ENCODE measurements at regions not wholly inside any gene's neighbourhood (a gene's known extent, or its start where the extent isn't known, plus 50 kb on each side); places are given as distances from the start of the nearest gene placed in this dataset.

DNA sequence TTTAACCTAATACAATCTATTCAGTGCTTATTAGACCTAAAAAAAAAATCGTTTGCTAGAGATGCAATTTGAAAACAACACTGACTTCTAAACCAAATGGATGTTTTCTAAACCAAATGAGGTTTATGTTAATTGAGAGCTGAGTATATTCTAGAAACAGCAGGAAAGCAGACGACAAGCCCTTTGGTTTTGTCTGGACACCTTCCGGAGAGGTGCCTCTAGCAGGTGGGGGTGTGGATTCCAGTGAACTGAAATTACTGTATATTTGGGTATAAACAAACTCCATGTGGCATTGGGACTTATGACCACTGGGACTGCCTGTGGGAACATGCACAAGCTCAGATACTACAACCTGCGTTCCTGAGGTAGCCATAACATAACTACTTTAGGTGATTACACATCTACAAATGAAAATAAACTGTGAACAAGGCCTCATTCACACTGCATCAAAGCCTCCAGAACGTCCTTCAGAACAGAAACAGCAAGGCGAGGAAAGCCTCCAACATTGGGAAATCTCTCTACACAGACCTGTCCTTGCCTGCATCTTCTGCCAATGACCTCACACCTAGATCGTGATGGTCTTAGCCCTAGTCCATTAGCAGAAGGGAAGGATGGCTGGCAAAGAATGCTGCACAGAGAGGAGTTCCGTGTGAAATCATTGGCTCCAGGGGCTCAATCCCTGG is 206.8 kb upstream of the FOXQ1 start:
- in situ Hi-C loops (cut with MboI; ENCODE audit: low pct_unique_long_range_greater_than_20kb, low sequenced_read_pairs) = no loop called here
- DNase-seq = no peak

DNA sequence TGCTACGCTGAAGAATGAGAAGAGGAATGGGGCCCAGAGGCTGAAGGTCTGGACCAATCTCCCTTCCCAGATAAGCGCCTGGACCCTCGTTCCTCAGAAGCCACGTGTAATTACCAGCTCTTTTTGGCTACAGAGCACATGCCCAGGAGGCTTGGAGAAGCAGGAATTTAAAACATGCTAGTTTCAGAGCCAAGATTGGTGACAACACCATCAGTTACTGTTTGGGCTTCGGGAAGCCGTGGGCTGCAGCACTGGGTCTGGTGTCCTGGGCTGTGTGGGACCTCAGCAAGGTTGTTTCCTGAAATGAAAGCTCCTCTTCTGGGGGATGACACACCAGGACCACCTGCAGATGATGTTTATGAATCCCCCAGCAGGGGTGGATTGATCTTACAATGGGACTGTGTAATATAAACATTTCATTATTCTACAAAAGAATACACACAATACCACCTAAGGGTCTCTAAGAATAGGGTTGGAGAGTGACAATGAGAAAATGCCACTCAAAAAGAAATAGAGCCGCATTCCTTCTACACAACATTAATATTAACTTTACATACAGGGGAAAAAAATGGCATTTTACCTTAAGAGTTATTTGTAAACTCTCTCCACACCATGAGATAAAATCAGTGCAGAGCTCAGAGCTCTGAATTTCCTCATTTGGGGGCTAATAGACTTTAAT is 207.8 kb upstream of the FOXQ1 start:
- DNase-seq = no peak

DNA sequence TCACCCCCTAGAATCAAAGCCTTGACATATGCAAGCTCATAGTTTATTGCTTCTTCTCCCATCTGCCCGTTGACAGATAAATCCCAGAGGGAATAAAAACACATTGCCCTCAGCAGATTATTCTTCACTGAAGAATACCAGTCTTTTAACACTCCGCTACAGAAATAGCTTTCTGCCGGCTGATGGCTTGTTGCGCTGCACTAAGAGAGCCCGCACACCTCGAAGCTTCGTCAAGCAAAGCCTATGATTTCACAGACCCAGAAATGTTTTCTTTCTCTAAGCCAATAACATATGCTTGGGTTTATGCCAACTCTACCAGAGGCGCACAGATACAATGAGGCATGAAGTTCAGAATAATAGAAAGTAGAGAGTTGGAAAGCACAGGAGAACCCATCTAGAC is 208.9 kb upstream of the FOXQ1 start:
- no peak for DNase-seq
- in situ Hi-C loops (cut with MboI; ENCODE audit: low pct_unique_long_range_greater_than_20kb, low sequenced_read_pairs) = no loop called here

More for the DNA sequence above, 207.8 kb upstream of the FOXQ1 start:
- in situ Hi-C loops (cut with MboI; ENCODE audit: low pct_unique_long_range_greater_than_20kb, low sequenced_read_pairs) = no loop called here

DNA sequence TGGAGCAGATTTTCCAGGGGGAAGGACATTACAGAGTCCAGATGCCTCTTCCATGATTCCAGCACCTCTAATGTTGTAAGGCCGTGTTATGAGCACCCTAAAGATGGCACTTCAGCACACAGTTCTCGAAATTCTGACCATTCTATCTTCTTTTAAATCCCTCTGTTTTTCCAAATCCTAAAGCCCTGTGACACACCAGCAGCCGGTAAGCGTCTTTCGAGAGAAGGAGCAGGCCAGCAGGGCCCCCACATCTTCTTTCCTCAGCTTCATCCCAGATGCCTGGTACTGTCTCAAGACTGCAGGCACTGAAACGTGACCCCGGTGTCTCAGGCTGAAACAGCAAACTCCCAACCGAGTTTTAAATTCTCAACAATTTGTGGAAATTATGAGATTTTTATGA is 211.6 kb upstream of the FOXQ1 start:
- DNase-seq = no peak
- in situ Hi-C loops (cut with MboI; ENCODE audit: low pct_unique_long_range_greater_than_20kb, low sequenced_read_pairs) = no loop called here

DNA sequence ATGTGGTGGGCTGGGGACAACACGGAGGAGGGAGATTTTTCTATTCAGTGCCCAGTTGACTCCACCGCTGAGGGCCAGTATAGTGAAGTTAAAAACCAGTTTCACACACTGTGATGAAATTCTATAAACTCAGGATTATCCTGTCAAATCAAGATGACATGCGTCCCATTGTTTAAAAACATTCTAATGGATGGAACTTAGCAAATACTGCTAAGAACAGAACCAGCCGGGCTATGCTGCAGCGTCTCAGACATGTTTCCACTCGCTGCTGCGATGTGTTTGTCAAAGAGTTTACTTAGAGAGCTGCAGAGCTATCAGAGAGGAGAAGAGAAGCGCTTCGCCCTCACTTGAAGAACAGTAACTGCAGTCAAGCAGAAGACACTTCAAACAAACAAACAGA is 212.6 kb upstream of the FOXQ1 start:
- DNase-seq = no peak
- in situ Hi-C loops (cut with MboI; ENCODE audit: low pct_unique_long_range_greater_than_20kb, low sequenced_read_pairs) = no loop called here

DNA sequence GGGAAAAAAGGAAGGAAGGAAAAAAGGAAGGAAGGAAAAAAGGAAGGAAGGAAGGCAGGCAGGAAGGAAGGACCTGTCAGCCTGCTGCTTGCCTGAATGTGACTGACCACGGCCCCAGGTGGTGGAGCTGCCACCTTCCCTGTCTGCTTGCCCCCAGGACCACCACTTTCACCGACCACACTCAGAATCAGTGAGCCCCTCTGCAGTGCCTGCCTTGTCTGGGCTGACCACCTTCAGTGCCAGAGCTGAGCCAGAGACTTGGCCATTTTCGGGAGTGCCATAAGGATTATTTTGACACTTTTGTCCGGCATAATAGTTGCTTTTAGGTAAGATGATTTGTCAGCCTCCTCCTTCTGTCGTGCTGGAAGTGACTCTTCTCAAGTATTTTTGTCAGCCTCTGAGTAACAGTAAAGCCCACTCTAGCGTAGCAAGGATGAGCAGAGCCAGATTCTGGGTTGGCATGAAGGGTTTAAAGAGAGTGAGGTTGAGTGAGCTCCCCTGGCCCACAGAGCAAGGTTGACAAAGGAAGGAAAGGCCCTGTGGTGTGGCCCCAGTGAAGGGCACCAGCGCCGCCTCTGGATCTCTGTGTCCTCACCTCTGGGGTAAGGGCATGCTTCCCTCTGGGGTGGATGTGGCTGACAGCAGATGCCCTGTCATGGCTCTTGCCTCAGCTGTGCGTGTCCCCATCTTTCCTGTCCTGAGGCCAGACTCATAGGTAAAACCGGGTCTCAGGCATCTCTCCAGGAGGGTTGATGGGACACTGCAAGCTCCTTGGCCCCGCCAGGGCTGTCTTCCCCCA is 214.7 kb upstream of the FOXQ1 start:
- no peak for DNase-seq
- in situ Hi-C loops (cut with MboI; ENCODE audit: low pct_unique_long_range_greater_than_20kb, low sequenced_read_pairs) = no loop called here

DNA sequence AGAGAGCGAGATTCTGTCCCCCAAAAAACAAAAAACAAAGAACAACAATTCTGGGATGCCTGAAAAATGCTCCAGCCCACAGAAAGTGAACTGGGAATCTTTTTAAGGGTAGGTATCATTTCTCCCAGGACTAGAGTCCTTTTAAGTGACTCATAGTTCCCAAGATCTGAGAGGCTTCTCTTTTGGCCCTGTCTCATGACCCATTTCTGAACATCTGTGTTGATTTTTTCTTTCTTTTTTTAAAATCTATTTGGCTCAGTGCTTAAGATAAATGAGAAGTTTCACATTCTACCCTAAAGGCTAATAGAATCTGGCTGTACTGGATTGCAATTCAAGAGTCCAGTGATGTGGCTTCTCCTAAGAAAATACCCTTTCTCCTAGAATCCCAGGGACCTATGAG is 217.6 kb upstream of the FOXQ1 start:
- no peak for DNase-seq
- in situ Hi-C loops (cut with MboI; ENCODE audit: low pct_unique_long_range_greater_than_20kb, low sequenced_read_pairs) = no loop called here

DNA sequence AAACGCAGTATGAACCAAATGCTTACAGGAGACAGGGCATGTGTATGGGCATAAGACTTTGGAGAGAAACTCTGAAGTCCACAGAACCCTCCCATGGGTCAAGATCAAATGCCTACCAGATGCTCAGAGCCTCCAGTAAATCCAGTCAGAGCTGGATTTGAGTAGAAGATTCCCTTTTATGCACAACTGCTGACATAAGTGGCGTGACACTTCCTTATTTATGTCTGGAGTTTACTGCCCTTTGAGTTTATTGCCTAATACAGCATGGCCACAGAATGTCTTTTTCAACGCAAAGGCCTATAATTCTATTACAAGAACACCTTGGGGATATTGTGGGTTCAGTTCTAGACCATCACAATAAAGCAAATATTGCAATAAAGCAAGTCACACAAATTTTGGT is 220.0 kb upstream of the FOXQ1 start:
- no peak for DNase-seq
- in situ Hi-C loops (cut with MboI; ENCODE audit: low pct_unique_long_range_greater_than_20kb, low sequenced_read_pairs) = no loop called here

DNA sequence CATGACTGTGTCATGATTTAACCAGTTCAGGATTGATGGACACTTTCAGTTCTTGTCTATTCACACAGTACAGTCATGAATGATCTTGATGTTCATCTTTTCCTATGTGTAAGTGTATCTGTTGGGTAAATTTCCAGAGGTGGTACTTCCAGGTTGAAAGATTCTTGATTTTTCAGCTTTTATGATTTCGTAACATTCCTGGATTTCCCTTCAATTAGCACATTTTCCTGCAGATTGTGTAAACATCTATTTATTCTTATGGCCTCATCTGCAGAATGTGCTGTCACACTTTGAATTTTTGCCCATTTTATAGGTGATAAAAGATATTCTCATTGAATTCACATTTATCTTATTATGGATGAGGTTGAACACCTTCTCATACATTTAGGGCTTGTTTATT is 222.0 kb upstream of the FOXQ1 start:
- DNase-seq = no peak
- in situ Hi-C loops (cut with MboI; ENCODE audit: low pct_unique_long_range_greater_than_20kb, low sequenced_read_pairs) = no loop called here

DNA sequence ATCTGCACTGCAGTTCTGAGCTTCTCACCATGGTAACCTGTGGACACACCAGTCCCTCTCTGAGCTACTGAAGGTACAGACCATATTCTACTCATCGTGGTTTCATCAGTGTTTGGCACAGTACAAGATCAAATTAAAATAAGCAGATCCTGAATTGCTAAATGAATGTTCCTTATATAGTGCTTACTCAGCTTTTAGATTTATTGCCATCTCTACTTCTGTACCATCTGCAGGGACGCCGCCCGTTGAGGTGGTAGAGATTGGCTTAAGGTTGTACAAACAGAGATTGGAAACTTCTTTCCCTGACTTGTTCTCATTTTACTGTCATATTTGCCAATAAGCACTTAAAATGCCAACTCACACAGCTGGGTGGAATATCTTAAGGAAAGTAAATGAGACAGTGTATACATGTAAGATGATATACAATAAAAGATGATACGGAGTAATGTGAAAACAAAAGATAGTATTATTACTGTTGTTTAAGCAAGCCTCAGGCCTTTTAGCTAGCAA is 223.4 kb upstream of the FOXQ1 start:
- in situ Hi-C loops (cut with MboI; ENCODE audit: low pct_unique_long_range_greater_than_20kb, low sequenced_read_pairs) = no loop called here

DNA sequence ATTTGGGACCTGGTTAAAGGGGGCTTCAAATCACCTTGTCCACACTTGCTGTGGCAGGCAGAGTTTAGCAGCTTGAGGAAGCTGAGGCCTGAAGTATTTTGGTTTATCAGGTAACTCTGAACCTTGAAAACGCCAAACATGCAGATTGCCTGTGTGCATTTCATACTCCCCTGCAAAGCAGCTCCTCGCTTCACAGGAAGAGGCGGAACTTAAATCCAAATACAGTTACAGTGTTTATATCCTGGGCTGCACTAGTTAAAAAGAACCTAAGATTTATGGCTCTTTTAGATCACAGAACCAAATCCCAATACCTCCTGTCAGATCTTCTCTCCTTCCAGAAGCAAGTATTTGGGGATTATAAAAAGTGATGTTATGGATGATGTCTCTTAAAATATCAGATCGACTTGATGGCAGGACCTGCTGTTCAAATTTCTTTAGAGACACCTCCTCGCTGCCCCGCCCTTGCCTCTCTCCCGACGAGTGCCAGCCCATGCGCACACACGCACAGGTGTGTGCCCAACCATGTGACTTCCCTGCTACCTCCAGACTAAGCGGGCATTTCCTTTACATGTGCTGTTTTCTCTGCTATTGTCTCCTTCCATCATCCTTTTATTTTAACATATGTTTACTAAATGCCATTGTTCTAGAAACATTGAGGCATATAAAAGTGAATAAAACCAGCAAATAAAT is 224.6 kb upstream of the FOXQ1 start:
- no peak for DNase-seq
- in situ Hi-C loops (cut with MboI; ENCODE audit: low pct_unique_long_range_greater_than_20kb, low sequenced_read_pairs) = no loop called here

More for the DNA sequence above, 223.4 kb upstream of the FOXQ1 start:
- DNase-seq = no peak

DNA sequence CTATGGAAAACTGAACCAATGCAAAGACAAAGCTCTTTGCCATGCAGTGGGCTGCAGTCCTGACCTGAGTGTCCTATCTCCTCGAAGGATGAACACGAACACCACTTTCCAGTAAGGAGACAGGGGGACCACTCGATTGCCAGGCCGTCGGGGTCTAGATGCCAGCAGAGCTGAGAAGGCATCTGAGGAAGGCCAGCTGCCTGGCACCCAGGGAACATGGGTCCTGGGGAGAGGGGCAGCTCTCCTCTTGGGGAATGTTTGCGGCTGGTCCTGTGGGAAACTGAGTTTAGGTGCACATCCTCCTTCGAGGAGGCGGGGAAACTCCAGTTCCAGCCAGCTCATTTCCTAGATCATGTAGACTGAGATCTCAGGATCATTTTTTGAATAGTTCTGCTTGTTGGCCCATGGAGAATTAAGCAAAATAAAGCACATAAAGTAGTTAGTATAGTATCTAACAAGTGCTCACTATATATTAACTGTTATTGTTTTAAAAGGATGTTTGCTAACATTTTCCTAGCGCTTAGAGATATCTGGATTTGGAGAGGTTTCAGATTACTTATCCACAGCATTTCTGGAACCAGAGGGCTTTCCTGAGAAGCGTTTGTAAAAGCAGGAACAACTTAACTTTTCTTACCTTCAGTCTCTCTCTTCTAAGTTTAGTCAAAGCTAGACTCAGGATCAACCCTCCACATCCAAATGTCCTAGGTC is 225.3 kb upstream of the FOXQ1 start:
- in situ Hi-C loops (cut with MboI; ENCODE audit: low pct_unique_long_range_greater_than_20kb, low sequenced_read_pairs) = no loop called here
- DNase-seq = no peak

DNA sequence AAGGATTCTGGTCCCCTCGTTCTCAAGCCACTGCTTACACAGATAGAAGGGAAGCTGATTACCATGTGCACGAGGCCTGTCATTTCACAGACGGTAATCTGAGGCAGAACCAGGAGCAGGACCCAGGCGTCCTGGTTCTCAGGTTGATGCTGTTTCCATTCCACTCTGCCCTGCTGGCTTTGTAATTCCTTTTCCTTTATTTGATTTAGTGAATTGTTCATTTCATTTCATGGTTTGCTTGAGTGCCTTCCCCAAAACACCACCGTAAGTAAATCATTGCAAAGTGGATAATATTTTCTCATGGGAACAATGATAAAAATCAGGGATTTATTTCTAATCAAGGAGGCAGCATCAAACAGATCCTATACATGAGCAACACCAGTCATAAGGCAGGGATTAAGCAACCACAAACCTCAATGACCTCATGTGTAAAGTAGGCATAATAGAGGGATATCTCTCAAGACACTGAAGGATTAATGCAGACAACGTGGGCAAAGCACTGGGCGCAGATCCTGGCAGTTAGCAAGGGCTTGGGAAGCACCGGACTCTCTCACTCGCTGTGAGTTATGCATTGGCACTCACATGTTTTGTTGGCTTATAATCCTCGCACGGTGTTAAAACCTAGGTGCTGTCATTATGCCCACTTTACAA is 229.5 kb upstream of the FOXQ1 start:
- no peak for DNase-seq
- in situ Hi-C loops (cut with MboI; ENCODE audit: low pct_unique_long_range_greater_than_20kb, low sequenced_read_pairs) = no loop called here

DNA sequence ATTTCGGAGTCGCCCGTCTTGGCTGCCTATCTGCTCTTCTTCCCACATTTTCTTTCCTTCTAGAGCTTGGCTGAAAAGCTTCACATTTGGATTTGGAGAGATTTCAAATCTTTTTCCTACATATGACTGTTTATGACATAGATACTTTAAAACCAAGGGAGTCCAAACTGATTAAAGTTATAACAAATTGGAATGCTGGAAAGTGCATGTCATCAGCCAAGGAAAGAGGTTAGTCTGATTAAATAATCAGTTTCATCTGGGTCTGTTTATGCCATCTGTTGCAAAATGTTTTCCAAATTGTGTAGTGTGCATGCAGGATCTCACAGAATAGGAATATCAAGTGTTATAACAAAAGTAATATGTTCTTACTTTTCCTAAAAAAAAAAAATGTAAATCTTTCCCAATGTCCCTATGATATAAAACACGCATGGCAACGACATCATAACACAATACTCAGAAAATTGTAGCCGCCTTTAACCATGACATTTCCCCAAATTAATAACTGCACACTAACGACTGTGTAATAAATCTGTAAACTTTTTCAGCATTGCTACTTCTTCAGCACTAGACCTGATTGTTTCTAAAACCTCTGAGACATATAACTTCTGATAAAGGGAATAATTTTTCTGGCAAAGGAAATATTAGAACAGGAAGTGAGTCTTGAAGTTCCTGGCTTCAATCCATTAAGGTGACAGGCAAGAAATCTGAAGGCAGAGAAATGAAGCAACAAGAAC is 230.2 kb upstream of the FOXQ1 start:
- DNase-seq = no peak
- in situ Hi-C loops (cut with MboI; ENCODE audit: low pct_unique_long_range_greater_than_20kb, low sequenced_read_pairs) = no loop called here

DNA sequence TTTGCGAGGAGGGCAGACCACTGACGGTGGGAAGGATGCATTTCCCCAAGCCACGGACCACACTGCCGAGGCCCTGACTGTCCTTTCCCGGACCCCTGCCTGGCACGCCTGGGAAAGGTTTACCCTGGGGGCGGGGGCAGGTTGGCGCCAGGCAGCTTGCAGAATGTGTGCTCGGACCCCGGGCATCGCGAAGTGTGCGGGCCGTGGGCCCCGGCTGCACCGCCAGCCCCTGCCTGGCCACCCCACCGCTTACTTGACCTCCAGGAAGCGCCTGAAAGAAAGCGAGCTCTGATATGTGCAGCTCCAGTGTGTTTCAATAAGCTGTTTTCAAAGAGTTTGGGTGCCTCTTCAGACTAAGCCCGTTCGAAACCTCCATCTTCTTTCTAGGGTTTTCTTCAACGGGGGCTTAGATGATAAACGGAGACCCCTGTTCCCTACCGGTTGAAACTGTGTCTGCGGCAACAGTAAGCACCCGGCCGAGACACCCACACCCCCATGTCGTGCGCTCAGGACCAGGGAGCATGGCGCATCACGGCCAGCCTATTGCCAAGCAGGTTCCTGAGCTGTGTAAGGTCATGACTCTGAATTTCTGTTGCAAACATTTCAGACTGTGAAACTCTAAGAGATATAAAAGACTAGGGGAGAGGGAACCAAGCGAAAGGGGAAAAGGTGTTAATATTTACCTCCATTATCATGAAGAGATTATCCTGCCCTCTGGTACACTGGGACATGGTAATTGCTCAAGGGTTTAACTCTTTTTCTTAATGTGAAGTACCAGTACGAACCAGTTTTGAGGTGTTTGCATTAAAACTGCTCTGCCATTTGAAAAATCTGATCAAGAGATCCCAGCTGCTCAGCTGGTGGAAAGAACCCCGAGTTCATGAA is 231.2 kb upstream of the FOXQ1 start:
- in situ Hi-C loops (cut with MboI; ENCODE audit: low pct_unique_long_range_greater_than_20kb, low sequenced_read_pairs) = no loop called here

DNA sequence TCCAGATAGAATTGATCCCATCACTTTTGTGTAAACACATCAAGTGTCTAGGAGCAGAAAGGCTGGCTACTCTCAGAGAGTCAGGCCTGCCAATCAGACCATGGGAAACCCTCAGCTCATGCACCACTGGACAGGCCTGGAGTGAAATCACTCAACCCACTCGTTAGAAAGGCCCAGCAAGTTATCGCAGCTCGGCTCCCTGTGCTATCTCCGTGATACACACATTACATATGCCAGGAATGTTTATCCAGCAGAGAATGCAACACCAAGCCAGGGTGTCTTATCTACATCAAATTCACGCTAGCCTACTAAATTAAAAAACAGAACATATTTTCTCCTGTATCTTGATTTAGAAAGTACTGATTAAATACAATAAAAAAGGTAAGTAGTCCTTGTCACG is 232.4 kb upstream of the FOXQ1 start:
- no peak for DNase-seq
- in situ Hi-C loops (cut with MboI; ENCODE audit: low pct_unique_long_range_greater_than_20kb, low sequenced_read_pairs) = no loop called here

More for the DNA sequence above, 231.2 kb upstream of the FOXQ1 start:
- no peak for DNase-seq

Measured in KBM-7 (cell line).